ENCODE measurements at regions not wholly inside any gene's neighbourhood (a gene's known extent, or its start where the extent isn't known, plus 50 kb on each side); places are given as distances from the start of the nearest gene placed in this dataset.

DNA sequence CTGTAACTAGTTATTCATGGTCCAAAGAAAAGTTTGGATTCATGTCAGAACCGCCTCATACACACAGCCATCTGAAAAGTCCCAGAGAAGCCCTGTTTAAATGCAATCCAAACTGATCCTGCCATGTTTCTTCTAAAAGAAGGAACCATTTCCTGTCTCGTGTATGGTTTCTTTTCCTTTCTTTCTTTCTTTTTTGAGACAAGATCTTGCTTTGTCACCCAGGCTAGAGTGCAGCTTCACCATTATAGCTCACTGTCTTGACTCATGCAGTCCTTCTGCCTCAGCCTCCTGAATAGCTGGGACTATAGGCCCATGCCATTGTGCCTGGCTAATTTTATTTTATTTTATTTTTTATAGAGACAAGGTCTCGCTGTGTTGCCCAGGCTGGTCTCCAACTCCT is 77.4 kb upstream of the NSMCE3 start:
- TF ChIP-seq, protein P1, sequence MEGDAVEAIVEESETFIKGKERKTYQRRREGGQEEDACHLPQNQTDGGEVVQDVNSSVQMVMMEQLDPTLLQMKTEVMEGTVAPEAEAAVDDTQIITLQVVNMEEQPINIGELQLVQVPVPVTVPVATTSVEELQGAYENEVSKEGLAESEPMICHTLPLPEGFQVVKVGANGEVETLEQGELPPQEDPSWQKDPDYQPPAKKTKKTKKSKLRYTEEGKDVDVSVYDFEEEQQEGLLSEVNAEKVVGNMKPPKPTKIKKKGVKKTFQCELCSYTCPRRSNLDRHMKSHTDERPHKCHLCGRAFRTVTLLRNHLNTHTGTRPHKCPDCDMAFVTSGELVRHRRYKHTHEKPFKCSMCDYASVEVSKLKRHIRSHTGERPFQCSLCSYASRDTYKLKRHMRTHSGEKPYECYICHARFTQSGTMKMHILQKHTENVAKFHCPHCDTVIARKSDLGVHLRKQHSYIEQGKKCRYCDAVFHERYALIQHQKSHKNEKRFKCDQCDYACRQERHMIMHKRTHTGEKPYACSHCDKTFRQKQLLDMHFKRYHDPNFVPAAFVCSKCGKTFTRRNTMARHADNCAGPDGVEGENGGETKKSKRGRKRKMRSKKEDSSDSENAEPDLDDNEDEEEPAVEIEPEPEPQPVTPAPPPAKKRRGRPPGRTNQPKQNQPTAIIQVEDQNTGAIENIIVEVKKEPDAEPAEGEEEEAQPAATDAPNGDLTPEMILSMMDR (IDR thresholded peaks at IDR 0.05), result no peak
- TF ChIP-seq POLR2A (IDR thresholded peaks at IDR 0.05), result no peak
